H7 (cell line): ENCODE measurements at regions not wholly inside any gene's neighbourhood (a gene's known extent, or its start where the extent isn't known, plus 50 kb on each side); places are given as distances from the start of the nearest gene placed in this dataset.
"Not testable (repeated sequence)": the region's sequence is repeated elsewhere in the genome, so short reads cannot be mapped to it uniquely, and the experiment has no call there.

Experiments used
- DNase-seq: peaks from one replicate; pipeline ENCODE4 v3.0.0; 2012
- H3K27me3 ChIP-seq: 2 replicates; pipeline ENCODE4 v1.6.0; 2011; ENCODE audit warnings: mild to moderate bottlenecking, low read length; ENCODE audit not compliant: control insufficient read depth, insufficient read depth
- H3K36me3 ChIP-seq: replicated peaks from 2 replicates; pipeline ENCODE4 v1.5.1; 2011; ENCODE audit warnings: low read length; ENCODE audit not compliant: control insufficient read depth, insufficient read depth
- H3K4me3 ChIP-seq: 2 replicates; pipeline ENCODE4 v1.5.1; 2011; ENCODE audit warnings: low read depth, mild to moderate bottlenecking, control low read depth, low read length, moderate library complexity; ENCODE audit not compliant: insufficient read depth

- Histone ChIP-seq H3K36me3 (no peaks in the 10 kb centered on the region), H3K27me3 (no peaks in the 10 kb centered on the region), H3K4me3 (no peak overlapping the region)
- DNase-seq = no peak
These were observed 1915.7 kb upstream of the CDH9 start for GRCh38 chr5:28954074-28954473.

- no peaks in the 10 kb centered on the region for H3K36me3 ChIP-seq
- DNase-seq = no peak
- no peaks in the 10 kb centered on the region for H3K27me3 ChIP-seq
- no peak overlapping the region for H3K4me3 ChIP-seq
These were observed 1909.5 kb upstream of the CDH9 start for GRCh38 chr5:28947865-28948264.

GRCh38 chr5:28945859-28946258 lies 1907.5 kb upstream of the CDH9 start:
- Histone ChIP-seq H3K4me3 (no peak overlapping the region), H3K27me3 (no peaks in the 10 kb centered on the region), H3K36me3 (no peaks in the 10 kb centered on the region)
- DNase-seq = no peak

- H3K4me3 ChIP-seq, H3K36me3 ChIP-seq, DNase-seq, H3K27me3 ChIP-seq: not testable (repeated sequence)
These were observed 1891.0 kb upstream of the CDH9 start for GRCh38 chr5:28929366-28929765.

- not testable (repeated sequence) for H3K4me3 ChIP-seq, DNase-seq, H3K27me3 ChIP-seq, H3K36me3 ChIP-seq
These were observed 1890.0 kb upstream of the CDH9 start for GRCh38 chr5:28928327-28928790.

- H3K36me3 ChIP-seq = no peaks in the 10 kb centered on the region
- peak; percentile 15 for DNase-seq
- no peaks in the 10 kb centered on the region for H3K27me3 ChIP-seq
- no peak overlapping the region for H3K4me3 ChIP-seq
These were observed 1889.4 kb upstream of the CDH9 start for GRCh38 chr5:28927559-28928326.

- no peak for DNase-seq
- H3K36me3 ChIP-seq = no peaks in the 10 kb centered on the region
These were observed 1888.0 kb upstream of the CDH9 start for GRCh38 chr5:28926422-28926821.

GRCh38 chr5:28917631-28918030 lies 1879.2 kb upstream of the CDH9 start:
- Histone ChIP-seq H3K36me3 (no peaks in the 10 kb centered on the region), H3K27me3 (no peaks in the 10 kb centered on the region), H3K4me3 (no peak overlapping the region)
- no peak for DNase-seq

More at GRCh38 chr5:28926422-28926821, 1888.0 kb upstream of the CDH9 start:
- Histone ChIP-seq H3K4me3 (no peak overlapping the region), H3K27me3 (no peaks in the 10 kb centered on the region)

- no peak for DNase-seq
- H3K27me3 ChIP-seq = no peaks in the 10 kb centered on the region
- H3K36me3 ChIP-seq = no peaks in the 10 kb centered on the region
- no peak overlapping the region for H3K4me3 ChIP-seq
These were observed 1875.9 kb upstream of the CDH9 start for GRCh38 chr5:28914297-28914696.

GRCh38 chr5:28903643-28904042 lies 1865.3 kb upstream of the CDH9 start:
- Histone ChIP-seq H3K36me3 (no peaks in the 10 kb centered on the region), H3K4me3 (no peak overlapping the region), H3K27me3 (no peaks in the 10 kb centered on the region)
- DNase-seq = no peak

GRCh38 chr5:28896949-28897348 lies 1858.6 kb upstream of the CDH9 start:
- Histone ChIP-seq H3K36me3 (no peaks in the 10 kb centered on the region), H3K4me3 (no peak overlapping the region), H3K27me3 (no peaks in the 10 kb centered on the region)
- peak; percentile 2 for DNase-seq

GRCh38 chr5:28880936-28881335 lies 1842.5 kb upstream of the CDH9 start:
- DNase-seq = no peak
- no peaks in the 10 kb centered on the region for H3K36me3 ChIP-seq
- no peak overlapping the region for H3K4me3 ChIP-seq
- H3K27me3 ChIP-seq = no peaks in the 10 kb centered on the region

GRCh38 chr5:28877050-28877449 lies 1838.7 kb upstream of the CDH9 start:
- no peak overlapping the region for H3K4me3 ChIP-seq
- H3K27me3 ChIP-seq = no peaks in the 10 kb centered on the region
- no peaks in the 10 kb centered on the region for H3K36me3 ChIP-seq
- no peak for DNase-seq

- no peak for DNase-seq
- Histone ChIP-seq H3K4me3 (no peak overlapping the region), H3K27me3 (no peaks in the 10 kb centered on the region), H3K36me3 (no peaks in the 10 kb centered on the region)
These were observed 1825.6 kb upstream of the CDH9 start for GRCh38 chr5:28864006-28864405.

GRCh38 chr5:28862860-28863196 lies 1824.4 kb upstream of the CDH9 start:
- Histone ChIP-seq H3K4me3 (no peak overlapping the region), H3K27me3 (no peaks in the 10 kb centered on the region), H3K36me3 (no peaks in the 10 kb centered on the region)
- no peak for DNase-seq
